ENCODE measurements at regions not wholly inside any gene's neighbourhood (a gene's known extent, or its start where the extent isn't known, plus 50 kb on each side); places are given as distances from the start of the nearest gene placed in this dataset.

DNA sequence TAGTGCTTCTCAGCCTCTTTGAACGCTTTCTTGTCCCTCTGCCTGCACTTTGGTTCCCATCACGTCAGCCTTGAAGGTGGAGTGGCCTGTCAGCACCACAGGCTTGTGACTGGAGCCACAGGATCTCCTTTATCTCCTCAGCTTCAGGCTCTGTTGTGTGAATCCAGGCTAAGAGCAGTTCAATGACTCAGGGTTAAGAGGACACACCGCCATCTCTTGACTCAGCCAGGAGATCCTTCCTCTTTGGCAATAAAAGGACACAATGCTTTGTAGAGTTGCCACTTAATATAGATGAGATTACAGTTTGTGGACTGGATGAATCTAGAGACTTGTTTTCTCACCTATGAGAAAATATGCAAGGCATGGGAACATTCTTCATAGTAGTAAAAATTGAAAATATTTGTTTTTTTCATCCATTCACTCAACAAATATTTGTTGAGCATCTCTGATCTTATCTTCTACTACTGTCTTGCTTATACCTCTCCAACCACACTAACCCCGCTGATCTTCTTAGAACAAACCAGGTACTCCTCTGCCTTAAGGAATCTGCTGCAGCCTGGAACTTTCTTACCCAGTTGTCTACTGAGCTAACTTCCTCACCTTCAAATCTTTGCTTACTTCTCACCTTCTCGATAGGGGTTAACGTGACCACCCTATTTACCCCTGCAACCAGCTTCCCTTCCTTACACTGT, 62.3 kb downstream of the UCHL1 start:
- peak in 2 of 4 experiments; percentile 3 to 13 for DNase-seq

DNA sequence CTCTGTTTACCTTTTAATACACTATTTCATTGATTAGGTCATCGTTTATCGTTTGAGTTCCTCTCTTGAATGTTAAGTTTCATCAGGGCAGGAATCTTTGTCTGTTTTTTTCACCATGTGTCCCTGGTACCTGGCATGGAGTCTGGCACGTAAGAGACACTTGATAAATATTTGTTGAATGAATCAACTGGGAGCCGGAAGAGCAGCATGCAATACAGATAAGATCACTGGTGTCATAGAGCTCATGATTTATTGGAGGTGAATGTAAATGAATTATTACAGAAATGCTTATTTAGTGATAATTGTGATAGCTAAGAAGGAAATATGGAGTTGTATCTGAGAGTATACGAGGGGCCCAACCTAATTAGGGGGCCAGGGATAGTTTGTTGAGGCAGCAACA, 62.8 kb downstream of the UCHL1 start:
- DNase-seq: no peak

DNA sequence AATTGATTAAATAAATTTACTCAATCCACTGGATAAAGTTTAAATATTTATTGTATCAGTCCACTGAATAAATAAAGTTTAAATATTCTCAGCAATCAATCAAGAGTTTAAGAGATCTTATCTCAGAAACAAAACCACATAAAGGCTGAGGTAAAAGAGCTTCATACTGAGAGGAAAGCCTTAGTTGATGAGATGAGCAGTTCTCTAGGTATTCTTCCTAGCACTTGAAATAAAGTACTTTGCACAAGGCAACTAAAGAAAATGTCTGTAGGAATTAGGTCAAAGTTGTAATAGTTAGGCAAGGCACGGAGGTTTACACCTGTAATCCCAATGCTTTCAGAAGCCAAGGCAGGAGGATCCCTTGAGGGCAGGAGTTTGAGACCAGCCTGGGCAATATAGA, 63.5 kb downstream of the UCHL1 start:
- no peak for DNase-seq

DNA sequence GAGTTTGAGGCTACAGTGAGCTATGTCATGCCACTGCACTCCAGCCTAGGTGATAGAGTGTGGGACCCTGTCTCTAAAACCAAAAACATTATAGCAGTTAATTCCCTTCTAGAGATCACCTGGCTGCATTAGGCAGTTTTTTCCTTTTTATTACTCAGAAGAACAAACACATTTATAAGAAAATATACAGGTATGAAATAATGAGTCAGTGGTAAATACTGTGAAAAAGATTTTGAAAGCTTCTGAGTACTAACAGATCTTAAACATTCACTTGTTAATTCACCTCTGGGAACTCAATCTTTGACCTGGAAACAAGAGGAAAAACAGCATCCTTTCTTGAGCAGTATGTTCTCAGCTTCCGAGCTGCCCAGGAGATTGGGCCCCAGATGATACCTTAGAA, 64.1 kb downstream of the UCHL1 start:
- DNase-seq: no peak

DNA sequence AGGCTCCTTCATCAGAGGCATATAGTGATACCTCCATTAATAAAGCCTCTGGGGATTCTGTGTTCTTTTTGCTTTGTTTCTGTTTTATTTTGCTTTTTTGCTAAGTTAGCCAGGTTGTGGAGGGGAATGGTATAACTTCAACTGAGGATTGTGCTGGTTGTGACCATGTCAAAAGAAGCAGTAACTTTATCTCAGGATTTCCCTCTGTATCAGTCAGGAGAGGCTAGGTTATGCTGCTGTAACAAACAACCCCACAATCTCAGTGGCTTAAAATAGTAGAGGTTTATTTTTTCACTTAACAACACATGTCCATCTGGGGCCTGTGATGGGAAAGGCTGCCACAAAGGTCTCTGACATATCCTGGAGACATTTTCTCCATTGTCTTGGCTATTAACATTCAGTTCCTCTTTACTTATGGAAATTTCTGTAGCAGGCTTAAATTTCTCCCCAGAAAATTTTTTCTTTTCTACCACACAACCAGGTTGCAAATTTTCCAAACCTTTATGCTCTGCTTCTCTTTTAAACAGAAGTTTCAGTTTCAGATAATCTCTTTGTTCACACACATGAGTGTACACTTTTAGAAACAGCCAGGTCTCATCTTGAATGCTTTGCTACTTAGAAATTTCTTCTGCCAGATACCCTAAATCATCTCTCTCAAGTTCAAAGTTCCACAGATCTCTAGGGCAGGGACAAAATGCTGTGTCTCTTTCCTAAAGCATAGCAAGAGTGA, 64.7 kb downstream of the UCHL1 start:
- no peak for DNase-seq

DNA sequence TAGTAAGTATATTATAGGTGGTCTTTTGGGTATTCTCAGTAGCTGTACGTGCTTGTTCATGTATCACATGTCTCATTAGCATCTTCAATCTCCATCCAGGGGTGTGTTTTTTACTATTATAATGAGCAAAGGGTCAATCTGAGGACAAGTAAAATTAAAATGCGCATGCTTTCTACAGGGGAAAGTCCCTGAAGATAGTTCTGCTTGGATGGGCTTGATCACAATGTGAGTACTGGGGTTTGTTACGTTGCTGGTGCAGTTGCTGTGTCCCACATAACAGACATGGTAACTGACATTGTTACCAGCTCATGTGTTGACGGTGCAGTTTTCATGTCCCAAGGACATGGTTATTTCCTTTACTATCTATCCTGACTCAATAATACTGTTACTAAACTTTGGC, 65.9 kb downstream of the UCHL1 start:
- DNase-seq: no peak

DNA sequence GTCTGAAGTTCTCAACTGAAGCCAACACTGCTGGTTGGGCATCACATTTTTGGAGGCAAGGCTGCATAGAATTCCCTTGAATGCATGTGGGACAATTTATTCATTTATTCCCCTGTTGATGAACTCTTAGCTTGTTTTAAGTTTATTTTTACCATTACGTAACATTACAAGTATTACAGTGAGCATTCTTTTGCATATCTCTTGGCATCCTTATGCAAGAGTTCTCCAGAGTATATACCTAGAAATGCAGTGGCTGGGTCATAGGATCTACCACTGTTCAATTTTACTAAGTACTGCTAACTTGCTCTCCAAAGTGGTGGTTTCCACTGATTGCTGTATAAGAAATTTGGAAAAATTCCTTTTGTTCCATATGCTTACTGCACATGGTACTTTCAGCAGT, 66.5 kb downstream of the UCHL1 start:
- DNase-seq: no peak

DNA sequence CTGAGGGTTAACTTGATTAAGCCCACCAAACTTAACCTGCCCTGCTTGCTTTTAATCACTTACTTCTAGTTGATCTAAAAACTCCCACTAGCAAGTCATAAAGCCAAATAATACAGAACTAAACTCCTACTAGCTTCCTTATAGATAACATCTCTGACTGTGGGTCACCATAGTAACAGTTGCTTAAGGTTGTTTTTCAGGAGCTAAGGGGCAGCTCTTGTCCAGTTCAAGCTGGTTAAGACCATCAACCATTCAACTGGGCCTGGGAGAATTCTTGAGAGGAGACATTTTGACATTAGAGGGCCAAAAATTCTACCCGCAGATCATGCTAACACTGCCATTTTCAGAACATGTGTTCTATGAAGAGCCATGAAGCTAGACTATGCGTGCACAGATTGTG, 67.0 kb downstream of the UCHL1 start:
- DNase-seq: no peak

DNA sequence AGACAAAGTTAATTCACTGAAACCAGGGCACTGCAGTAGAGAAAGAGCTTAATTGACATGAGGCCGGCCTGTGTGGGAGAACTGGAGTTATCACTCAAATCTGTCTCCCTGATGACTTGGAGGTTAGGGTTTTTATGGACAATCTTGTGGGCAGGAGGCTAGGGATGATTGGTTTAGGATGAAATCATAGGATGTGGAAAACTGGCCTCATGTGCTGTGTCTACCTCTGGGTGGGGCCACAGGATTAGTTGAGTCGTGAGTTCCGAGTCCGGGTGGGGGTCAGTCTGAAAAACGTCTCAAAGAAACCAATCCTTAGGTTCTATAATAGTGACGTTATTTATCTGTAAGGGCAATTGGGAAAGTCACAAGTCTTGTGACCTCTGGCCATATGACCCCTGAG, 68.1 kb downstream of the UCHL1 start:
- no peak for DNase-seq

DNA sequence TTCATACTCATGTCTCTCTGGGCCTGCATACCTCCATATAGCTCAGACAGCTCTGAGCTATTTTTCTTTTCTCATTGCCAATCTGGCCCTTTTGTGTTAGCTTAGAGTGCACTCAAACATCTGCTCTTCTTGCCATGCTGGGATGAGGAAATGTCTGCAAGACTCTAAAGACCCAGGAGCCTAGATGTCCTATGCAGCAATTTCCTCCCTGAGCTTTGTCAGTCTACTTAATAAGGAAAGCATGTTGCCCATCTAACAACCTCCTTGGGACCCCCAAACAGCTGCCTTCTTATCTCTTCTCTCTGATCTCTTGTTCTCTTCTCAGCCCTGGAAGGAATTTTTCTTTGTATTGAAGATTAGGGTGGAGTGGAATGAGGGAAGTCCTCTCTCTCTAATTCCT, 69.2 kb downstream of the UCHL1 start:
- no peak for DNase-seq

DNA sequence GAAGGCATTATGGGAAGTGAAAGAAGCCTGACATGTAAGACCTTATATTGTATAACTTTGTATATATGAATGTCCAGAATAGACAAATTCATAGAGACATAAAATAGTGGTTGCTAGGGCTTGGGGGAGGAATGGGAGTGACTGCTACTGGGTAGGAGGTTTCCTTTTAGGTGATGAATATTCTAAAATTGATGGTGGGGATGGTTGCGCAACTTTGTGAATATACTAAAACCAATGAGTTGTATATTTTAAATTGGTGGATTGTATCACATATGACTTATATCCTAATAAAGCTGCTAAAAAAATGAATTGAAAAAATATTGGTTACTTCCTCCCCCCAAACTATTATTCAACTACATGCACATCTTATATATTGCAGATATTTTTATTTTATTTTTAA, 70.0 kb downstream of the UCHL1 start:
- no peak for DNase-seq

DNA sequence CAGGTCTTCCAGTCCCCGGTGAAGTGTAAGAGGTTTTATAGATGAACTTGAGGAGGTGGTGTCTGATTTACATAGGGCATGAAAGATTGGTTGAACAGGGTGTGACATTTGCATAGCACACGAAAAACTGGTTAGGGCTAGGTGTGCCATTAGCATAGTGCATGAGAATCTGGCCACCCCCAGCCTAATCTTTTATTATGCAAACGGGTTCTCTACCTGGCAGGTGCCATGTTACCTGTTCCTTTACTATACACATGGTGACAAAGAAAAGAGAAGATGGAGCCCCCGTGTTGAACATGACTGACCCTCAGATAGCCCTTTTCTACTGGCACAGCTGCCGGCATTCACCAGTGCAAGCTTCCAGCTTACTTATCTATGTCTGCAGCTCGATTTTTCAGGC, 71.0 kb downstream of the UCHL1 start:
- no peak for DNase-seq

DNA sequence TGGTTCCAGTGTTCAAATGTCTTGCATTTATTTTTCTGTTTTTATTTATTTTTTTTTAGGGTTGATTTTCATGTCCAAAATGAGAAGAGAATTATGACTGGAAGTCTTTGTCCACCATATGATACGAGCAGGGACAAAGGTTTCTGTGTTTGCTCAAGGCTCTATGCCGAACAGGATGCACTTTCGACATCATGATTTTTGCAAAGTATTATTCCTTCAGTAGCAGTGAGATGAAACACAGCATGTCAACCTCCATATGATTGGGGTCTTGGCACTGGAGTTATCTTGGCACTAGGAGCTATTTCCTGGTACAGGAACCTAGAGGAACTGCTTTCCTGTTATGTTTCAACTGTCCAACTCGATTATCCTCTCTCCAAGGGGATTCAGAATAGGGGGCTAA, 72.6 kb downstream of the UCHL1 start:
- DNase-seq: no peak

DNA sequence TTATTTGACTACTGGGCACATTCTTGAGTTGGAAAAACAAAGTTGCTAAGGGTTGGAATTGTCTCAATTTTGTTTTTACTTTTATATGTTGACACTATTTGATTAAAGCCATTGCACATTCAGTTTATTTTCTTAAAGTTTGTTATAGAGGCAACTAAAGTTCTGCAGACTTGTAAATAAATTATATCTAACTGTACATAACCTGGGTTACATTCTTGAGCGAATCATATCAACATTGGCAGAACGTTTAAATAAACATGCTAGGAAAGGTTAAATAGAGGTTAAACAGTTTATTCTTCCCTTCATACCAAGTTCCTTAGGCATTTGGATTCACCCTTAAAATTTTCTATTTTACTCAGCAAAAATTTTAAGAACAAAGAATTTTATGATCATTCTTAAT, 74.5 kb downstream of the UCHL1 start:
- DNase-seq: no peak

DNA sequence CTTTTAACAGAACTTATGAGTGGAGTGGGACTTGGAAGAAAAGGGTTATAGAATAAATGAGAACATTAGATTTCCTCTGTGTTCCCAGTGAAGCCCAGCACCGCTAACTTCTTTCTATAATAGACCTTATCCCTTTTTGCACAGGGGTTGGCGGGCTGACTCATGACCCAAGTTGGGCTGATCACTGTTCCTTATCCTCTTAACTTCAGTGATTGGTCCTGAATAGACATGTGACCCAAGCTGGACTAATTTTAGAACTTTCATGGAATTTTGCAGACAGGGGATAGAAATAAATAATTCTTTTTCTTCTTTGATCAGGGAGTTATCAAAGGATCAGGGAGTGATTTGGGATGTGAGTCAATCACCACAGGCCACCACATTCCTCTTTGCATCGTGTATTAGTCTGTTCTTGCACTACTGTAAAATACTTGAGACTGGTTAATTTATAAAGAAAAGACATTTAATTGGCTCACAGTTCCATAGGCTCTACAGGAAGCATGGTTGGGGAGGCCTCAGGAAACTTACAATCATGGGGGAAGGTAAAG, 75.9 kb downstream of the UCHL1 start:
- DNase-seq: no peak

DNA sequence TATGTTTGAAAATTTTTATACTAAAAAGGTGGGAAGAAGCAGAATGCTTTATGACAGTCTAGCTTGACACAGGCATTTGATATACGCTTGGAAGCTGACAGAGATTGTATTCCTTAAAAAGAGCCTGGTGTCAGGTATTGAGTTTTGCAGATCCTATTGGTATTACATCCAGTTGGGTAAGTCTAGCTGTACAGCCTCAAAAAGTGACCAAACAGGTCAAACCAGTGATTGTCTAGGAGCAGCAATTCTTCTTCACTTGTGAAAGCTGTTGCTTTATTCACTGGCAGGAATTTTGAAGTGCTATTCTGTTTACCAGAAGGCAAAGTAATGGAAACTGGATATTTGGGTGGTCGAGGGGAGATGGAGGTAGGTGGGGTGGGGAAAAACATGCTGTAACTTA, 77.5 kb downstream of the UCHL1 start:
- no peak for DNase-seq

DNA sequence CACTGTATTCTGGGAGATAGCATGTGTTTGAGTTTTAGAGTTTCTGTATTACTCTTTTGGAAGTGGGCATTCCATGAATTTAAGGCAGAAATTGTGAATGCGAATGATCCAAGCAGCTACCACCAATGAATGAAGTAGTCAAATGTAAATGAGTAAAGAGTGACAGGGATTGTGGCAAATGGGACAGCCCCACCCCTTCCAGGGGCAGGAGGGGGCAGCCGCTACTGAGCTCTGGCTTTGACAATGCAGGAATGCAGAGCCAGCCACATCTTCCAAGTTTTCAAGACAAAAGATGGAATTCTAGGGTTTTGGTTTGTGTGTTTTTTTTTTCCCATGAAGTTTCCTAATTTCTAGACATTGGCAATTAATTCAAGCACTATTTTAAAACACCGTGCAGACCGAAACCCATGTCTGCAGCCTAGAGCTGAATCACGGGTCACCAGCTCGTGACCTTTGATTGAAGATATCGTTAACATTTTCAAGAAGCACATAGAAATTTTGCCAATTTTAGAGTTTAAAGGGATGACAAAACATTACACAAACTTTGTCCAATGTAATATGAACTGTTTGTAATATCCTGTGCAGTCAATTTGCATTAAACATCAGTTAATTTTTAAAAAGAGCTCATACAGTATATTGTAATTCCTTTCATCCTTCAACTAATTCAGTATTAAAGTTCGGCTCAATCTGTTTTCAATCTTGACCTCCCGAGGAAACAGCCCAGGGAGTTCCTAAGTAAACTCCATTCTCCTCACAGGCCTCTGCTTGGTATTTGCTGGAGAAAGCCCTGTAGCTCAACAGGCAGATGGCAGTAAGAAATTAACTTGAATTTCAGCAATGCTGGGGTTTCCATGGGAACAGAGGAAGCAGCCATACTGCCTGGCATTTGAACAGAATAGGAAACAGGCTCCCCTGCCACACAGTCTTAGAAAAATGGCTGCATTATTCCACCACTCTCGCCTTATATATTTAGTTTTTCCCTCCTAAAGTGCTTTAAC, 83.4 kb downstream of the UCHL1 start:
- no peak for DNase-seq

DNA sequence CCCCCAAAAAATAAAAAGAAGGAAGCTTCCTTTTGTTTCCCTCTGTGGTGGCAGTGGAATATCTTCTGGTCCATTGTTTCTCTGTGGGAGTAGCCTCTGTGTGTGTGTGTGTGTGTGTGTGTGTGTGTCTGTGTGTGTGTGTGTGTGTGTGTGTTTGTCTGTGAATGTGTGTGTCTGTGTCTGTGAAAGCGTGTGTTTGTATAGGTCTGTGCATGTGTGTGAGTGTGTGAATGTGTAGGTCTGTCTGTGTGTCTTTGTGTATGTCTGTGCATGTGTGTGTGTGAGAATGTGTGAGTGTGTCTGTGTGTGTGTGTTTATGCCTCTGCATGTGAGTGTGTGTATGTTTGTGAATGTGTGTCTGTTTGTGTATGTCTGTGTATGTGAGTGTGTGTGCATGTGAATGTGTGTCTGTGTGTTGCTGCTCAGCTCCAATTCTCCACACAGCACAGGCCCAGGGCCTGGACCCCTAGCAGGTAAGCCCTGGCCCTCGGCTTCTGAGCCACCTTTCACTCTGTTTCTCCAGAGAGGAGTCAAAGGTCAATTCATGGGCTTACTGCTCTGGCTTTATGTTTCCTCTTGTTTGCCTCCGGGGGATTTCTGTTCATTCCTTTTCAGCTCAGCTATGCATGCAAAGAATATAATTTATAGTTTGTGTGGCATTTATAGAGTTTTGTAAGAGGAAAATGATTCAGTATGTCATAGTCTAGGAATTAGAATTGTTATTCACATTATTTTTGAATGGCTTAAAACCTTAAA, 89.8 kb downstream of the UCHL1 start:
- no peak for DNase-seq

DNA sequence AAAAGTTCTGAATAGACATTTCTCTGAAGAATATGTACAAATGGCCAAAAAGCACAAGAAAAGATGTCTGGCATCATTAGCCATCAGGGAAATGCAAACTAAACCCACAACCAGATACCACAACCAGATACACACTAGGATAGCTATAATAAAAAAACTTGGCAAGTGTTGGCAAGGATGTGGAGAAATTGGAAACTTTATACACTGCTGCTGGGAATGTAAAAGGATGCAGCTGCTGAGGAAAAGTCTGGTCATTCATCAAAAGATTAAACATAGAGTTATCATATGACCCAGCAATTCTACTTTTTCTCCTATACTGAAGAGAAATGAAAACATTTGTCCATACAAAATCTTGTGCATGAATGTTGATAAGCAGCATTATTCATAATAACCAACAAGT, 92.3 kb downstream of the UCHL1 start:
- DNase-seq: no peak

DNA sequence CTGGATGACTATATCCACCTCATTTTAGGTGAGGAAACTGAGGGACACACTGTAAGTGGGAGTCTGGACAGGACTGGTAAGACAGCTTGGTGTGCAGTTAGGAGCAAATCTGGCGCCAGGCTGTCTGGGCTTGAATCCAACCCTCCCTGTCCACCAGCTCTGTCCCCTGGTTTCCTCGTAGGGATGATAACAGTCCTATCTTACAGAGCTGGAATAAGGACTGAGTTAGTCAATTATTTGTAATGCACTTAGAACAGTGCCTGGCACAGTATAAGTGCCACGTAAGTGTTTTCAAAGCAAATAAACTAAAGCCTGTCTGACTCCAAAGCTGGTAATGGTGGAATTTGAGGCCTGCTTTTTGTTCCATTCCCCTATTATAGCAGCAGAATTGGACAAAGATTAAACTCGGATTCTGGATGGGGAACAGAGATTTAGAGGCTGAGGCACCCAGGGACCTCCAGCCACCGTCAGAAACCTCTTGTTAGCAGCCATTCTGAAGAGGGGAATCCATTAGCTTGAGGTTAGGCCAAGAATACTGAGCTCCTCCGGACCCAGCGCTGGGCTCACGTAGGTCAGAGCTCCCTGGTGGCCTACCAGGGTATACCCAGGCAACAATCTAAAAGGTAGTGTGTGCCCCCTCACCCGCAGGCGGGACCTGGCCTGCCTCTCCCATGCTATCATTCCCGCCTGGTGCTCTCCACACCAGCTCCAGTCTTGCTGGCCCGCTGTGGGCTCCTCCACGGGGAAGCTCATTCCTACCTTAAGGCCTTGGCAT, 102.1 kb downstream of the UCHL1 start:
- no peak for DNase-seq

DNA sequence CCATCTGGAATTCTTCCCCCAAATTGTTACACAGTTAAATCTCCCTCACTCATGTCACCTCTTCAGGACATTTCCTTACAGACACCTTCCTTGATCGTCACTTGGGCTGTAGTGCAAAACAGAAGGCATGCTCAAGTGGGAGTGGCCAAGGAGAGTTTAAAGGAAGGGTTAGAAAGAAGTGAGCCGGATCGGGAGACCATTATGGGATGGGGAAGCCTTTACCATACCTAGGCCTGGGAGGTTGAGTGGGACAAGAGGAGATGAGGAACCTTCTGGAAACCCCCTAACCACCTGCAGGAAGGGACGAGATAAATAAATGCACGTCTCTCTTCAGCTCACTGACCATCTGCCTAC, 102.7 kb downstream of the UCHL1 start:
- no peak for DNase-seq

DNA sequence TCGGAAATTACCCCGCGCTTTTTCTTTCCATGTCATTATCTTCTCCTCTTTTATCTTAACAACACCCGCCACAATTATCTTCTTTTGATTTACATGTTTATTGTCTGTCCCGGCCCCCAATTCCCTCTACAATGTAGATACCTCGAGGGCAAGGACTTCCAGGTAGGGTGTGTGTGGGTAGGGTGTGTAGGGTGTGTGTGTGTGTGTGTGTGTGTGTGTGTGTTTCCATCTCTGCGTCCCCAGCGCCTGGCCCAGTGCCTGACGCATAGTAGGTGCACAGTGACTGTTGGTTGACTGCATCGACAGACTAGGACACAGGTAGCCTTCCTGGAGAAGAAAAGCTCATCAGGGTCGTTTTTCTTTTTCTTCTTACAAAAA, 103.1 kb downstream of the UCHL1 start:
- DNase-seq: no peak
